Colon (tissue), 2 donors: ENCODE measurements at regions not wholly inside any gene's neighbourhood (a gene's known extent, or its start where the extent isn't known, plus 50 kb on each side); places are given as distances from the start of the nearest gene placed in this dataset.
"Not testable (repeated sequence)": the region's sequence is repeated elsewhere in the genome, so short reads cannot be mapped to it uniquely, and the experiment has no call there.

ENCODE experiments used
- FAIRE-seq: peaks from 2 replicates; lab custom pipeline; 2012; peaks lifted over from hg19 to GRCh38; lab: Jason Lieb, UNC
- donor health status: control.
- donor health status: control.

DNA sequence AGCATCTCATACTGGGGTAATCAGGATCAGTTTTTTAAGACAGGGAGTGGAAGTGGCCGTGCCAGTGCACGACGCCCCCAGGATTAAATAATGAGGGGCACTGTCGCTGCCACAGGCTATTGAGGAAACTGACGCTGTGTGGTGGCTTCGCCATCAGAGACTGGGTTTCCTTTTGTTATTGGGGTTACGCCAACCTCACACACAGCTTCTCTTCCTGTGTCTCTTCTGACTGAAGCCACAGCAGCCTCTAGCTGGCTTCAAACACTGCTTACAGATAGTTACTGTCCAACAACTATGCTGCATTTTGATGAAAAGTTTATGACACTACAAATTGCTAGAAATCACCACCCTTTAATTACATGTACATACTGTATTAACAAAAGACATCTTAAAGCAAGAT, 521.9 kb upstream of the SALL3 start:
- FAIRE-seq: no peak

DNA sequence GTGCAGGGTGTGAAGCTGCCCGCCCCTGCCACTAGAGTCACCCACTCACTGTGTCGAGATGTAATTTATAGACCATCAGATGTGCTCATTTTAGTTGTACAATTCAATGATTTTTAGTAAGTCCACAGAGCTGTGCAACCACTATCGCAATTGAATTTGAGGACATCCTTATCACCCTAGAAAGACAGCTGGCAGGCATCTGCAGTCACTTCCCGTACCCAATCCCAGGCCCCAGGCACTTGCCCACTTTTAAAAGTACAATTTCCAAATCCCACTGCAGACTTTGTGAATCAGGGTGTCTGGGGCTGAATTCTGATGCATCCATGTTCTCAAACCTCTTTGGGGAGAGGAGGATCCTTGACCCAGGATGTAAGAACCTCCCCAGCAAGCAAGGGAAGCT, 521.3 kb upstream of the SALL3 start:
- no peak for FAIRE-seq

DNA sequence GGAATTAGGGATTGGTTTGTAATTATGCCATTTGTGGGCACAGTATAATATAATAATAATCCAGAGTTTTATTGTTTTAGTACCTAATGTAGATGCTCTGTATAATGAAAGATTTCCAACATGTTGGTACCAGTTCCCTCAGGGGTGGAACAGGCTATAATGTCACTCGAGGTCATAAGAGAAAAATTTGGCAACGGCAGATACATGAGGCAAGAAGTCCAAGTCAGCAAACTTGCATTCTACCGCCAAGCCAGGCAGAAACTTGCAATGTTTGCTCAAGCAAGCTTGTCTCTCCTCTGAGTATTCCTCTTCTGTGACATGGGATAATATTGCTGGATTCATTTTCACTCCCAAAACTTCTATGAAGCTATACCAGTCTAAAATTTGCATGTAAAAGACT, 520.0 kb upstream of the SALL3 start:
- no peak for FAIRE-seq

DNA sequence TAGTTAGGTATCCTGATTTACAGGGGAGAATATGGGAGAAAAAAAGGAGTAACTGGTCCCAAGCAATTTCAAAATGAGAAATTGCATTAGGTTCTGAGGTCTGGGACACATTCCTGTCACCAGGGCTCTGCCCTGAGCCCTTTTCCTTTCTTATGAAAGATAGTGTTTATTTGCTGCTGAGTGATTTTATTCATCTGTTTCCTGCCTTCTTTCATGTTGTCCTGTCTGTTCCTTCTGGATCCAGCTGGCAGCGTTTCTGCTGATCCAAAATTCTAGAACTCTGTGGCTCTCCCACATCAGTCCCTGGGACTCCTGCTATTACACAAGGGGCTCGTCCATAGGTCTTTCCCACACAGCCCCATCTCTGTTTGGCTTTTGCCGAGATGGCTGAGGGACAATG, 519.1 kb upstream of the SALL3 start:
- FAIRE-seq: no peak

DNA sequence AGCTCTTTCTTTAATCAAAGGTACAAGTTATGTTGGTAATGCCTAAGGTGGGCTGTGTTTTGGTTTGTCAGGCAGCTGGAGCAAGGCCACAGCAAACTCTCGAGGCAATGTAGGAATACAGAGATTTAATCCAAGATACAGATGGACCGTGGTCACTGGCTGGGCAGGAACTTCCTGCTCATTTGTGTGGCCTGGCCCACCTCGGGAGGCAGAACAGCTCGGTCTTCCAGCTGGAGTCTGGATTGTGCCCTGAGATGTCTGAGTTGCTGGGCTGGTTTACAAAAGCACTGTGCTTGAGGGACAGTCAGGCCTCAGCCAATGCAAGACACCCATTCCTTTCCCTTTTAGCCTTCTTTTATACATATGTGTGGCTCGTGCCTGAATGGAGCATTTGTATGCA, 506.1 kb upstream of the SALL3 start:
- no peak for FAIRE-seq

DNA sequence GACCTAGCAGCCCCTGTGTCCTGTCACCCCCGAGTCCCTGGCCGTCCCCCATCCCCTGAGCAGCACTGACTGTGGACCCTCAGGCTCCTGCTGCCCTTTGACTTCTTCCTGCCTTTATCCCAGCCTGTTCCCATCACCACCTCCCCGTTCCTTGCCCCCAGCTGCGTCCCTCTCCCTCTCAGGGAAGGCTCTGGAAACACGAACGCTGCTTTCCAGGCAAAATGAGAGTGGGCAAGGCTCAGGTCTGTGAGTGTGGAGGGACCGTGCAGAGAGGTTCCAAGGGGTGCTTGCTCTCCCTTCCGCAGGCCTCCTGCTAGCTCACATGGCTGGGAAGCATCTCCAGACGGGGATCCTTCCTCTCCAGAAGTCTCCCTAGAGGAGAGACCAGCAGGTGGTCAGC, 501.8 kb upstream of the SALL3 start:
- FAIRE-seq: no peak

DNA sequence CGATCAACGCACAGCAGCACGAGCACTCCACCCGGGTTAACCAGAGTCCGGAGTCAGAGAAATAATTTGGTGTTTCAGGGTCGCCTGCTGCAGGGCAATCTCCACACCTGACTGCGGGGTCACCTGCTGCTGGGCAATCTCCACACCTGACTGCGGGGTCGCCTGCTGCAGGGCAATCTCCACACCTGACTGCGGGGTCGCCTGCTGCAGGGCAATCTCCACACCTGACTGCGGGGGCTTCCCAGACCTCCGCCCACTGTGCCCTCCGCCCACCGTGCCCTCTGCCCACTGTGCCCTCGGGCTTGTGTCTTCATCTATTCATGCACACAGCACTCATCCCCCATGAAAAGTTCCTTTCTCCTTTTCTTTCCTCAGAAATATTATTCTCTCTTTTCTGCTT, 500.2 kb upstream of the SALL3 start:
- no peak for FAIRE-seq

DNA sequence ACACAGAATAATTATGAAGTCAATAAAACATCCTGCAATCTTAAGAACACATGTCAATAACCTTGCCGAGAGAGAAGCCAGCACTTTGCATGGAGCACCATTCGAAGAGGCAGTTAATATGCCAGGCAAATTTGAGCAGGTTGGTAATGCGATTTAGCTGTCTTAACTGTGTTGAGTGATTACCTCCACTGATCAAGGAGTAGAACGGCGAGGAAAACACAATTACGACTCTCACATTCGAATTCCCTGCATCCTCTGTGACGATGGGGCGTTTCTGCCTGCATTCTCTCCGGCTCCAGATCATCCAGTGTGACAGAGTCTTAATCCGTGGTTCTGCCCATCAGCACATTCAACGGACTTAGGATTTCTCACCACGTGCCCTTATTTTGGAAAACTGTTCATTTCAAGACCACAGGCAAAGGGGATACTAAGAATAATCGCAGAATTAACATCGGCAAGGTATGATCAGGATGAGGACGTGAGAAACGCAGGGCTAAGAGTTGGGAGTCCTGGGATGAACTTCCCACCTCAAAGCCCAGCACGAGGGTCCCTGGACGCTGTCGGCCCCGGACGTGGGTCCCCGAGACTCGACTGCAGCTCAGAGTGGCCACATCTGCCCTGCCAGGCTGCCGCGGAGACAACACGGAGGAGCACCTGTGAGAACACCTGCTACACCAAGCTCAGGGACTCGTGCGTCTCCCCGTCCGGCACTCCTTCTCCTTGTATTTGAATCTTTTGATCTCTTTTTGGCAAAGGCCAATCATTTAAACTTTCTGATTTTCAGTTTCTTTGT, 499.2 kb upstream of the SALL3 start:
- FAIRE-seq: no peak

DNA sequence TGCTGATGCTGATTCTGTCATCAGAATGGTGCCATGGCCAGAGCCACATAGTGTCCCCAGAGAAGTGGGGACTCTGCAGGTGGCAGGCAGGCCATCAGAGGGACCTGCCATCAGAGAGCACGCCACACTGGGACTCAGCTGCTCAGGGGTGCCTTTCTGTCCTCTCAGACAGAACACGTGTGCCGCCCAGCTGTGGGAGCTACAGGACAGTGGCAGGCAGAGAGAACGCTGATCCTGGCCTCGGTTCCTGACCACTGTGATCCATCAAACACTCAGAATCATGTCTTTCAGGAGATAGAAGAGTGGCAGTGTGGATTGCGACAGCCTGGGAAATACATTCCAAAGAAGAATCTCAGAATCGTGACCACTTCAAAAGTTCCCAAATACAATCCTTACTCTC, 497.2 kb upstream of the SALL3 start:
- FAIRE-seq: no peak

DNA sequence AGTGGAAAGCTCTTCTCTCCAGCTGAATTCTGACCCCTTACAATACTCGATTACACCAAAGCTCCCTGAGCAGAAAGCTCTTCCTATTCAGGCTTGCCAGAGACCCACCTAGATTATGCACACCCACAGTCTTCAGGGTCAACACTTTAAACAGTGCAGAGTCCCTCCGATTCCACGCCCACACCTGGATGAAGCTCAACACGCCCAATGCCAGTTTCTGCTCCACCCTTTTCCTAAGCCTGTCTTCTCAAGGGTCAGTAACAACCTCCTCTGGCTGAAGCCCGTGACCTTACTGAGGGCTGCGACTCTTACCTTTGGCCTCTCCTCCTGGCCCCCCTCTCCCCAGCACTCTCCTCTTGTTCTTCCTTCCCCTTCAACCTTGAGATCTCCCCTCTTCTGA, 492.0 kb upstream of the SALL3 start:
- no peak for FAIRE-seq

DNA sequence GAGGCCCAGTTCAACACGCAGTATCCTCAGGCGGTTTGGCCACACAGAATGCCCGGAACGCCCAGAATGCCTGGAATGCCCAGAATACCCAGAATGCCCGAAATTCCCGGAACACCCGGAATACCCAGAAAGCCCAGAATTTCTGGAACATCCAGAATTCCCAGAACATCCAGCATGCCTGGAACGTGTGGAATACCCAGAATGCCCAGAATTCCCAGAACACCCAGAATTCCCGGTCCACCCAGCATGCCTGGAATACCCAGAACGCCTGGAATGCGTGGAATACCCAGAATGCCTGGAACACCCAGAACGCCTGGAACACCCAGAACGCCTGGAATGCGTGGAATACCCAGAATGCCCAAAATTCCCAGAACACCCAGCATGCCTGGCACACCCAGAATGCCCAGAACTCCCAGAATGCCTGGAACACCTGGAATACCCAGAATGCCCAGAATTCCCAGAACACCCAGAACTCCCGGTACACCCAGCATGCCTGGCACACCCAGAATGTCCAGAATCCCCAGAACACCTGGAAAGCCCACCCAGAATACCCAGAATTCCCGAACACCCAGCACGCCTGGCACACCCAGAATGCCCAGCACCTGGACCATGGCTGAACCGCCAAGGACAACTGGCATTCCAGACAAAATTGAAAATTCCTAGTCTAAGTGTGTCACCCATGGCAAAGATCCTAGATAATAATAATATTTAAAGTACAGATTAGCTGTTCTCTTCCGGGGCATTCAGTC, 487.4 kb upstream of the SALL3 start:
- no peak for FAIRE-seq

DNA sequence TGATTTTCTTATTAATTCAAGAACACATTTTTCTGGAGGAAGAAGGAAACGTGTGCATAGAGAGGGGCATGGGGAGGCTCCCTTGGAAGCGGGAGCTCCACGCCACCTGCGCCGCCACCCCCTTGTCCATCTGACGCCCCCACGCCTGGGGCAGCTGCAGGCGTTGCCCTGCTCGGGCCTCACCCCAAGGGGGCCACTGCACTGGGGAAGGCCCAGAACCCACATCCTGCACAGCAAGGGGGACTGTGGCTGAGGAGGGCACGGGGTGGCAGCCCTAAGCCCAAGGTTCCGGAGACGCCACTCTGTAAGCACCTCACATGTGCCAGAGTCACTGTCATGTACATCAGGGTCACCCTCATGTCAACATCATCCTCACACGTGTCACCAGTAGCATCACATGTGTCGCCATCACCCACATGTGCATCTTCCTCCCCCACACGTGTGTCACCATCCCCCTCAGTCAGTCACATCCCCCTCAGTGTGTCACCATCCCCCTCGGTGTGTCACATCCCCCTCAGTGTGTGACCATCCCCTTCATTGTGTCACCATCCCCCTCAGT, 486.7 kb upstream of the SALL3 start:
- FAIRE-seq: no peak

DNA sequence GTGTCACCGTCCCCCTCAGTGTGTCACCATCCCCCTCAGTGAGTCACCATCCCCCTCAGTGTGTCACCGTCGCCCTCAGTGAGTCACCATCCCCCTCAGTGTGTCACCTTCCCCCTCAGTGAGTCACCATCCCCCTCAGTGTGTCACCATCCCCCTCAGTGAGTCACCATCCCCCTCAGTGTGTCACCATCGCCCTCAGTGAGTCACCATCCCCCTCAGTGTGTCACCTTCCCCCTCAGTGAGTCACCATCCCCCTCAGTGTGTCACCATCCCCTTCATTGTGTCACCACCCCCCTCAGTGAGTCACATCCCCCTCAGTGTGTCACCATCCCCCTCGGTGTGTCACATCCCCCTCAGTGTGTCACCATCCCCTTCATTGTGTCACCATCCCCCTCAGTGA, 486.1 kb upstream of the SALL3 start:
- FAIRE-seq: not testable (repeated sequence)

DNA sequence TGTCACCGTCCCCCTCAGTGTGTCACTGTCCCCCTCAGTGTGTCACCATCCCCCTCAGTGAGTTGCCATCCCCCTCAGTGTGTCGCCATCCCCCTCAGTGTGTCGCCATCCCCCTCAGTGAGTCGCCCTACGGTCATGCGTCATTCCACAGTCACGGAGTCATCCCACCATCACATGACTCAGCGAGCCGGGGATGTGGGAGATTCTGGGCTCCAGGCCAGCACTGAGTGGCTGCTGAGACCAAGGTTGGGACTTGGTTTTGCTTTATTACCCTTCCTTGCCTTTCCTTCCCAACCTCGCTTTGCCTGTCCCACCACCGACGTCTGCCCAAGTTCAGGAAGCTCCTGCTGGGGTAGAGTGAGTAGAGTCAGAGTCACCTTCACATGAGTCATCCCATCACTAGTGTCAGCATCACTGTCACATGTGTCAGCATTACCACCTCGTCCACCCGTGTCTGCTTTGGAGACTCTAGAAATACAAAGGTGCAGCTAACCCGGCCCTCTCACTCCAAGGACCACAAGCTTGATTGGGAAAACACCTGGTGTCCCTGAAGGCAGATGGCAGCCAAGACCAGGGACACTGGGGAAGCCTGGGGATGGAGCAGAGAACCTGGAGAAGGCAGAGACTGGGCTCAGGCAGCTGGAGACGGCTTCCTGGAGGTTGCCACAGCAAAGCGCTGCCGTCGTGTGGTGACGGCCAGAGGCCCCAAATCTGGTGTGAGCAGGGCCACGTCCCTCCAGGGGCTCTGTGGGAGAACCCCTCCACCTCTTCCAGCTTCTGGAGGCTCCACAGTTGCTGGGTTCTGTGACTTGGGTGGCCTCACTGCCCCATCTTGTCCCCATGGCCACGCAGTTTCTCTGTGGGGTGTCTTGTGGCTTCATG, 485.2 kb upstream of the SALL3 start:
- FAIRE-seq: no peak

DNA sequence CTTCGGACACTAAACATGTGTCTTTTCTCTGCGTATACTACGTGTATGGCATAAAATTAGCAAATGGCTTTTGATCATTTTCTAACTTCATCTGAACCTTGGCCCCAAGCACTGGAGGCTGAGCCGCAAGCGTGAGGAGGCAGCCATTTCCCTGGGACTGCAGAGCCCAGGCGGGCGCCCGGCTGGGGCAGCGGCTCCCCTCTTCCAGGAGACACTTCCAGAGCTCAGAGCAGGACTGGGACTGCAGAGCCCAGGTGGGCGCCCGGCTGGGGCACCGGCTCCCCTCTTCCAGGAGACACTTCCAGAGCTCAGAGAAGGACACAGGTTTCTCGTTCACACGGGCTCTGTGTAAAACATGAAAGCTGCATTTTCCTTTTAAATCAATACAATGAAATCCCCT, 484.1 kb upstream of the SALL3 start:
- no peak for FAIRE-seq

DNA sequence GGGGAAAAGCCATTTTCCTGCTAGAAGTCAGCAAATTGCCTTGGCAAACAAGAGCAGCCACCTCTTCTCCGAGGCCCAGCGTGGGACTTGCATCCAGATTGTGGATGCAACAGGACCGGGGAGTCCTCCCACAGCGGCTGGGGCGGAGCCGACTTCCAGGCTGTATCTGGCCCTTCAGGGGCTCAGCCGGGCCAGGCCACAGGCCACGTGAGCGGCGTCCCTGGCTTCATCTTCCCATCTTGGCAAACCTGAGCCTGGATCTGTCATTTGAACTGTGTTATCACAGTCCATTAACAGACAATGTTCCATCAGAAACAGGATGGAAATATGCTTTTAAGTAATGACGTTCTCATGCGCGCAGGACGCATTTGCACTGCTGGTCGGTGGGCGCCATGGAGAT, 483.5 kb upstream of the SALL3 start:
- no peak for FAIRE-seq

DNA sequence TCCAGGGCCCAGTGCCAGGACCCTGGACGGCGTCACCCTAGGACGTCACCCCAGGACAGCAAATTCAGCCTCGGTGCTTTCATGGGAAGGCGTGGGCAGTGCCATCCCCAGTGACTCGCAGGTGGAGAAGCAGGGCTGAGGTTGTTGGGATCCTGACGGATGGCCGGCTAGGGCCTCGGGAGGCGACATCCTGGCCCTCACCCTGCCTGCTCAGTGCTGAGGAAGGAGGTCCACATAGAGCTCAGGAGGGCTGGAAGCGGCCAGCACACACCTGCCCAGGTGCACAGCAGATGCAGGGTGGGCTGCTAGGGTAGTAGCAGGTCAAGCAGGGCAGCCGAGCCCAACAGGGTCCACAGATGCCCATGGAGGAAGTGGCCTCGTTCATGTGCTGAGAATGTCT, 482.0 kb upstream of the SALL3 start:
- FAIRE-seq: no peak

DNA sequence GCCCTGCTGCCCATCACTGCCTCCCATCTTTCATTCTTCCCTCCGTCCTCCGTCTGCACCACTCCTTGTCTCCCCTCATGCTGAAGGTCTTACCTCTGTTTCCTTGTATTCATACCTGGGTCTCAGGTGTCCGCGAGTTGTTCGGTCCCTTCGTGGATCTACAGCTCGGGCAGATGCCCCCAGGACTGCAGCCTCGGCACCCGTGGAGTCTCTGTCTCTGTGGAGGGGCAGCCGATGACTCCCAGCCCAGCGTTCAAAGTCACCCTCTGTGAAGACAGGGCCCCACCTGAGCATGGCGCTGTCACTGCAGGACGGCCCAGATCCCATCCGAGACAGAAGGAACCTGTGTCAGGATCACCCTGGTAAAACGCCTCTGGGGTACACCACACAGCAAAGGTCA, 480.0 kb upstream of the SALL3 start:
- no peak for FAIRE-seq

DNA sequence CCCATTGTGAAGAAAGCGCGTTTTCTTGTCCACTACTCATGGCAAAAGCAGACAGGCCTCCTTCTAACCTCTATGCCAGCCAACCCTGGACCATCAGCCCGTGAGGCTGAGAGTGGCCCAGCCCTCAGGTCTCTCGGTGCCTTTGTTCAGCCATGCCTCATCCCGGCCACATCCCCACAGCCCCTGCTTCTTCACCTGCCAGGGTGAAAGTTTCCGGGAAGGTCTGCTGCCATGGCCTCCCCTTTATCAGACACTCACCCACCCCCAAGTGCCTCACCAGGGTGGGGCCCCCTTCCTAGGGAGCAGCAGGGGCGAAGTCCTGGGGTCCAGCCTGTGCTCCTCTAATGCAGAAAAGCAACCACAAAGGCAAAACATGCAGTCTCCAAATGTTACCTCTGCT, 478.4 kb upstream of the SALL3 start:
- no peak for FAIRE-seq

DNA sequence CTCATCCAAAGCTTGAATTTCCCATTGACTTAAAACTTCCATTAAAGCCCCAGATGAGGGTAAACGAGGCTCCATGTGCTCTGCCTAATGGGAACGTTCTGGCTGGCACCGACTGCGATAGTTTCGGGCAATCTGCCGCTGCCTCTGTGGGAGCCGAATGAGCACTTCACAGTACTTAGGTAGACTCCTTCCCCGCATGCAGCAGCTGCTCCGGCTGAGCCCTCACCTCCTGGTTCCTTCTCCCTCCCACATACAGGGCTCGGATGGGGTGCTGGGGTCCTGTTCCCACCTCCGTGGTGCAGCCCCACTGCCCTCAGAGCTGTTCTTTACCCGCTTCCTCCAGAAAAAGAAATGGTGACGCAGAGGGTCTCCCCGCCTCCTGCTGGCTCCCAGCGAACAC, 476.5 kb upstream of the SALL3 start:
- FAIRE-seq: no peak

DNA sequence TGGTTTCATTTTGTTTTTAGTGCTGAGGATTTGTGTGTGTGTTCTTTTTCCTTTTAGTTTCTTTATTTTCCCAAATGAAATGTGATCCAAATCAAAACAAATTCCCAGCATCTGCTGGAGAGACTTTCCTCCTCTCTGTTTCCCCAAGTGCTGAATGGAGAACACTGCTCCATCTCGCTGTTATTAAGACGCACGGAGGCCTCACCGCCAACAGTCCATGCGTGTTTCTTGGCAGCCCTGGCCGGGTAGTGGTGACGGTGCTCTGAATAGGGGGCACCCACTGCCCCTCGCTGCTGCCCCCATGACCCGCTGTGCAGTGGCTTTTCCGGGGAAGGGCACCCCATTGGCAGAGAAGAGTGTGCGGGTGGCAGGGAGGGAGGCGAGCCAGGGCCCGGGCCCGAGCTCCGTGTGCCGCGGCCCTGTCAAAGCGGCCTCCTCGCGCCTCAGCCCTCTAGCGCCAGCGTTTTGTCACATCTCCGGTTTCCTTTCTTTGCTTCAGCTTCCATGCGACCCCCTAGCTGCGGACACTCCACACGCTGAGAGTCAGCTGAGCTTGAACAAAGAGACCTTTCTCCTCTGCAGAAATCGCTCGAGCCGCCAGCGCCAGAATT, 473.7 kb upstream of the SALL3 start:
- no peak for FAIRE-seq

DNA sequence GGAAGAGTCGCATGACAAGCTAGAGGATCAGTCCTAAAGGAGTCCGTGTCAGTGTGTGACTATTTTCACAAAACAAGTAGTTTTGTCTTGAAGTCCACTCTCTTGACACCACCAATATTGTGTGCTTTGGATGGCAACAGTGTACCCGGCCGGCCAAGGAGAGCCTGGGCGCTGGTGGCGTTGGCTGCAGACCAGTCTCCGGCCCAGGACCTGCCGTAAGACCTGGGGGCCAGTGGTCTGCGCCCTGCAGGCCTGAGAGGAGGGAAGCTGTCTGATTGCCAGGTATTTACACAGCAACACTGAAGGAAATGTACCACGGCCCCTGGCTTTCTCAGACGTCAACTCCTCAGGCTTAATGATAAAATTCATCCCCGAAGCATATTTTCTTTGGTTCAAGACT, 472.4 kb upstream of the SALL3 start:
- no peak for FAIRE-seq
